ENCODE measurements at regions not wholly inside any gene's neighbourhood (a gene's known extent, or its start where the extent isn't known, plus 50 kb on each side); places are given as distances from the start of the nearest gene placed in this dataset.
"Not testable (repeated sequence)": the region's sequence is repeated elsewhere in the genome, so short reads cannot be mapped to it uniquely, and the experiment has no call there.

DNA sequence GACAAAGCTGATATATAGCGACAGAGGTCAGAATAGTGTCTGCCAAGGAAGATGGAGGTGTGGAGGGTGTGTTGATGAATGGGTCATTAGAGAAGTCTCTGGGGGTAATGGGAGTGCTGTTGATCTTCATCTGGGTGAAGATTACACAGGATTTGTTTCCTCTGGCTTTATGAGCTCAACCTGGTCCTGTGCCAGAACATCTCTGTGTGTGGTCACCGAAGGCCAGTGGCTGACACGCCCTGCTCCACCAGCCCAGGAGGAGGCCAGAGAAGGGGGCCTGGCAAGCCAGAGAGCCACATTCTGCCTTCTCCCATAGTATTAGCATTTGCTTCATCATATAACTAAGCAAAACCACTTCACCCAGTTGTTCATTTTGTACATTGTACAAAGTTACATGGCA, 121.1 kb downstream of the ZNF621 start:
- ATAC-seq (no peak), DNase-seq (no peak)

DNA sequence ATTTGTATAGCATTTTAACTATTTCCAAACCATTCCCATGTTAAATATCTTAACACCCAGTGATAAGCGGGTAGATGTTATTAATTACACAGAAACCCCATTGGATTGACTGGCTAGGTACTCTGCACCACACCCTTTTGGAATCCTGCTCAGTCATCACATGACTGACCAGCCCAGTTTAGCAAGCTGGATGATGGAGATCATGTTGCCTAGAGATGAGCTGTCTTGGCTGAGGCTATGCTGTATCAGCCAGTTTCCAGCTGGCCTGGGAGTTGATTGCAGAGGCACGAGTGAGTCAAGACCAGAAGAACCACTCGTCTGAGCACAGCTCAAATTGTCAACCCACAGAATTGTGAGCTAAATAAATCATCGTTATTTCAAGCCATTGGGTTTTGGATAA, 124.6 kb downstream of the ZNF621 start:
- no peak for DNase-seq
- no peak for ATAC-seq

DNA sequence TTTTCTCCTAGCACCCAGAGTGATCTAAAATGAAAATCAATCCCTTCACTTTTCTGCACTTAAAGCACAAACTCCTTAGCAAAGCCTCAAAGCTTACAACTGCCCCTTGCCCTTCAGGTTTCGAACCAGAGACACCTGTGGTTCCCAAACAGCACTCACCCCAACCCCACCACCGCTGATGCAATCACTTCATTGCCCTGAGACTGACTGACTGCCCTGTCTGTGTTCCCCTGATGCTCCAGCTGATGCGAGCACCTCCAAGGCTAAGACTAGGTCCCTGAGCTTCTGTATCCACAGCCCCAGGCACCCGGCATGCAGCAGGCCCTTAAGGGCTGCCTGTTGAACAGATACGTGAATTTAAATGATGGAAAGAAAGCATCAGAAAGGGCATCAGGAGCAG, 127.3 kb downstream of the ZNF621 start:
- no peak for ATAC-seq
- DNase-seq = no peak

DNA sequence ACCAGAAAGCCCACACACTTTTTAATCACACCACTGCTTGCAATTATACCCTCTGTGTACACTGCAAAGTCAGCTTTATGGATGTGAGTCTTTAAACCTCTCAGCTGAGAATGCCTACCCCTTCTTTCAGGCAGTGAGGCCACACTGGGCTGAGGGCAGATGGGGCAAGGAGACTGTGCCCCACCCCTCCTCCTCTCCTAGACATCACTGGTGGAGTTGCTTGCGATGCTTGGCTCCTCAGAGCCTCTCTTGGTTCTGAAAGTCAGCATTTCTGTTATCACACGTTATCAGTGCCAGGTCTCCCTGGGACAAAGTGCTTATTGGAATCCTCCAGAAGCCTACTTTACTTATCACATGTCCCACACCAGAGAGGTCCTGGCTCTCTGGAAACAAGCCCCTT, 128.2 kb downstream of the ZNF621 start:
- DNase-seq (no peak), ATAC-seq (no peak)

DNA sequence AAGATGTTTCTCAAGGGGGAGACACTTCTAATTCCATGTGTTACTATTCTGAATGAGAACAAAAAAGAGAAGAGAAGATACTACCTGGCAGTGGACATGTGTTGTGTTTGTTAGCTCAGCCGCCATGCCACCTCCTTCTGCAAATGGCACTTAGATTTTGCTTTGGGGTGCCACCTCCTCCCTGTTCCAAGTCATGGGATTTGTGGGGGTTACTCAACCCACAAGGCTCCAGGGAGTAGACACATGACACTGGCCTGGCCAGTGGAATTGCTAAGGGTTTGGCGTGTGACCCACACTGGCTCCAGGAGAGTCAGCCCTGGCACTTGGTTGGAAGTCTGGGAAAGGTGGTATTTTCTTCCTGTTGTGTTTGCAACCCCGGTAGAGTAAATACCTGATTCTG, 129.1 kb downstream of the ZNF621 start:
- DNase-seq = no peak
- no peak for ATAC-seq

DNA sequence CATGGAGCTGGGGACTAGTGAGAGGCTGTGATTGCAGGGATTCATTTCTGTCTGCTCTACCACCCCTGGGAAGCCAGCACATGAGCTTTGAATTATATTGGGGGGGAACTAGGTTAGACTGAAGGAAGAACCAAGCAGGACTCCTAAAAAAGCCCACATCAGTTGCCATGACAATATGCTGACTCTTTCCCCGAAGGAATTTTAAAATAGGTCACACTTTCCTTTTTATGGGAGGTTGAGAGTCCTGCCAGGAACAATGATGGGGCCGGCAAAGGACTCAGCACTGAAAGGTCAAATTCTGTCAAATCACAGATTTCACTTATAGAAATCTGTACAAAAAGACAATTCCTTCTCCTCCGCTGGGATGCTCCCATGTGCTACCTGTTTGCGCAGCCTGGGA, 130.8 kb downstream of the ZNF621 start:
- no peak for ATAC-seq
- DNase-seq = no peak

DNA sequence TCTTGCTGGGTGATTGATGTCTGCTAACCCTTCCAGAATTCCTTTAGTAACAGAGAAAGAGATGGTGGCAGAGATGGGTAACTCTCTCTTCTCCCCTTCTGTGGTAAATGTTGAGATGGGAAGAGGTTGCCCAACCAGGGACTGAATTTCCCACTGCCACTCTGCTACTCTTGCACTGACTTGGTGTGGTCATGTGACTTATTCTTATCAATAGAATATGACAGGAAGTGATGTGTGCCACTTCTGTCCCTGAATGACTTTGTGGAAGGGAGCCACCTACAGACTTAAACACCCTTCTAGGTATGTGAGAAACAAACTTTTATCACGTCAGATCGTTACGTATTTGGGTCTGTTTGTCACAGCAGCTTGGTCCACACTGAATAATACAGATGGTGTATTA, 132.9 kb downstream of the ZNF621 start:
- ATAC-seq (no peak), DNase-seq (no peak)

DNA sequence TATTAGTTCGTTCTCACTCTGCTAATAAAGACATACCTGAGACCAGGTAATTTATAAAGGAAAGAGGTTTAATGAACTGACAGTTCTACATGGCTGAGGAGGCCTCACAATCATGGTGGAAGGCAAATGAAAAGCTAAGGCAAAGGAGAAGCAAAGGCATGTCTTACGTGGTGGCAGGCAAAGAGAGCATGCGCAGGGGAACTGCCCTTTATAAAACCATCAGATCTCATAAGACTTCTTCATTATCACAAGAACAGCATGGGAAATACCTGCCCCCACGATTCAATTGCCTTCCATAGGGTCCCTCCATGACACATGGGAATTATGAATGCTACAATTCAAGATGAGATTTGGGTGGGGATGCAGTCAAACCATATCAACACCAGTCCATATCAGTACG, 133.5 kb downstream of the ZNF621 start:
- DNase-seq (no peak), ATAC-seq (no peak)

DNA sequence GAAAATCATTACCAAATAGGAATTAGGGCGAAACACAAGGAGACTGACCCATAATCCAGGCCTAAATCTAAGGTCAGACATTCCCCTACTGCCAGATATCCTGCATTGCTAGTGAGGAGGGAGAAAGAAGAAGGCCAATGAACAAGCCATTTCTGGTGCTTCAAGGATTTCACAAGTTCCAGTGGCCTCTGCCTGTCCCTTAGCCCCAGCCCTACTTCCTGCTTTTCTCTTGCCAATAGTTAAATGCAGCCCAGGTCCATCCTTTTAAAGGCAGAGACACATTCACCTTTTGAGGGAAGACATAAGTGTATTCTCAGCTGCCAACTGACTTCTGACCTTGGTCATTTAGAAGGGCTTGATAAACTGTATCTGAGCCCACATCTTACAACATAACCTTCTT, 135.8 kb downstream of the ZNF621 start:
- DNase-seq (no peak), ATAC-seq (no peak)

DNA sequence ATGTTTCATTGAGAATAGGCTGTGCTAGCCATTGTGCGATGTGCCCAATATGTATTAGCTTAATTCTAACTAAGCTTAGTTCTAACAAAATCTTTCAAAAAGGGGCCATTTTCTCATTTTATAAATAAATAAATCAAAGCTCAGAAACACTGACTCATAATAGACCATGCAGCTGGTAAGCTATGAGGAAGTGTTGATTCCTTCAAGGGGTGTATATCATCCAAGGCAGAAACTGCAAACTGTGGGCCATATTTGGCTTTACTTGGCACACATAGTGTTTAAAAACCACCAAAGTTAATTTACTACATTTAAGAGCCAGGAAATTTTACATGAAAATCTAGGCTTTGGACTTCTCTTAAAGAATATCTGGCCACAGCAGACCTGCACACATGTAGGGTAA, 136.5 kb downstream of the ZNF621 start:
- DNase-seq = no peak
- no peak for ATAC-seq

DNA sequence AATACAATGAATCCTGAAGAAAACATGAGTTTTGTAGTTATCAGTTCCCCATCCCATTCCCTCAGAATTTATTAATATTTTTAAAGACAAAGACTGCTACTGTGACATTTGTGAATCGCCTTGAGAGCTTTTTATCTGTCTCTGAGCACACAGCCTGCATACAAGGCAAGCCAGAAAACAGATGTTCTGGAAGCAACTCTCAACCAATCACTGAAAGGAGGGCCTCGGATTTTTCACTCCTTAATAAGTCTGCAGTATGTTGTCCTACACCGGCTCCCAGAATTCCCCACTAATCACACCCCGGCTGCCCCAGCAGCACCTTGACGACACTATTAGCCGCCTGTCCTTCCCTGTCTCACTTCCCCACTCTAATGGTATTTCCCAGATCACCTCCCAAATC, 138.5 kb downstream of the ZNF621 start:
- ATAC-seq = no peak
- no peak for DNase-seq

DNA sequence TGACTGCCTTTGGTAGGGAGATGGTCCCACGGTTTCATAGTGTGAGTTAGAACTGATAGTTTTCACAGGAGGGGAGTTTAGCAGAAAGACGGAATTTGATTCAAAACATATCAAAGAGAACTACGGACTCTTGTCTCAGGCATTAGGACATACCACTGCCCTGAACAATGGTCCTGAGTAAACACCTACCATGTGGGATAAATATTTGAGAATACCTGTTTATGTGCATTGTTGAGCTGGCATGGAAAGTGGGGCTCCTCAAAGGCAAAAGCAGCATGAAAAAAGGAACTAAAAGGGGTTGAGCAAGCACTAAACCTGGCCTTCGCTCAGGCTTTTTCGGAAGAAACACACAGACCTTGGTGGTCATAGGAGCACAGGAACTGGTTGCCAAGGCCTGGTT, 144.4 kb downstream of the ZNF621 start:
- DNase-seq = no peak
- no peak for ATAC-seq

DNA sequence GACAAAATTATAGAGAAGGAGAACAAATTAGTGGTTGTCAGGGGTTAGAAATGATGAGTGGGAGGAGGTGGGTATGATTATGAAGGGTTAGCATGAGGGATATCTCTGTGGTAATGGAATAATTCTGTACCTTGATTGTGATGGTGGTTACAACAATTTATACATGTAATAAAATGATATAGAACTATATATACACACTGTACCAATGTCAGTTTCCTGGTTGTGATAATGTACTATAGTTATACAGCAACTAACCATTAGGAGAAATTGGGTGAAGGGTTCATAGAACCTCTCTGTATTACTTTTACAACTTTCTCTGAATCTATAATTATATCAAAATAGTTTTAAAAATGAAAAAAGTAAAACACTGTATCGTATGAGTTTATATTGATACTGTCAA, 148.1 kb downstream of the ZNF621 start:
- ATAC-seq (no peak), DNase-seq (no peak)

DNA sequence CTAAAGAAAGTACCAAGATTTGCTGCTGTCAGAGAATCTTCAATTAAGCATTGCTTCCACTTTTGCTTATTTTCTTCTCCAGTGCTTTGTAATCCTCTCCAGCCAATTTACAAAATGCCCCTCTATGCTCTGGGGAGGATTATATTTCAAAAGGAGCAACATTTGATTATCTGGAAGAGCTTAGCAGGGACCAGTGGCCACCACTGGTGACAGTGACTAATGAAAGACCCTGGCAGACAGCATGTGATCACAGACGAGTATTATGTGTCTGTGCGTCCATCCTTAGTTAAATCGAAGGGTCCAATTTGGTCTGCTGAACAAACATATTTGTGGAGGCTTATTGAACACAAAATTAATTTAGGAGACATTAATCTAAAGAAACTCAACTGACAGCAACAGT, 152.6 kb downstream of the ZNF621 start:
- DNase-seq (no peak), ATAC-seq (no peak)

DNA sequence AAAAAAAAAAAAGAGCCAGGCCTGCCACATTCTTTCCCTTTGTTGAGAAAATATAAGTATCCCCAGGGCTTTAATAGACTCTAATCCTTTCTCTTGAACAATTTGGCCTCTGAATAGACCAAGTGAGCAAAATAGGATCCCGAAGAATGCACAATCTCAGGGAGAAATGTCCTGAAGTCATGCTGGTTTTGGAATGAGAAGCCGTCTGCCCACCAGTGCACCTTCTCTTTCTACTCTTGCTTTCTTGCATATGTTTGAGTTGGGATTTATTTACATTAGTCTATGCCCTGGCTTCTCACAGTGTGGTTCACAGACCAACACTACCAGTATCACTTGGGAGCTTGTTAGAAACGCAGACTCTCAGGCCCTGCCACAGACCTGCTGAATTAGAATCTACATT, 153.0 kb downstream of the ZNF621 start:
- DNase-seq = no peak
- no peak for ATAC-seq

DNA sequence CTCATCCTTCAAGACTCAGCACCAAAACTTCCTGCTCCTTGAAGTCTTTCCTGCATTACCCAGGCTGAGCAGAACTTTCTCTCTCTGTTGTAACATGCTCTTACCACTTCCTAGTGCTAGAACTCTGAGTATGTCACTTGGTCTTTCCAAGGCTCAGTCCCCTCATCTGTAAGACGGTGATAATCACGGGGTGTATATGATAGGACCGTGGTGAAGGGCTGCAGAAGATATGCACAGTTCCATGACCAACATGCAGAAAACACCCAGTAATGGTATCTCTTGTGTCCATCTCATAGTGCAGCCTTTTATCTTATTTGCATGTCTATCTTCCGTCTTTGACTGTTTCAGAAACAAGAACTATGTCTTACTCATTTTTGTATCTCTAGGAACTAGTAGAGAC, 154.5 kb downstream of the ZNF621 start:
- DNase-seq = no peak
- no peak for ATAC-seq

DNA sequence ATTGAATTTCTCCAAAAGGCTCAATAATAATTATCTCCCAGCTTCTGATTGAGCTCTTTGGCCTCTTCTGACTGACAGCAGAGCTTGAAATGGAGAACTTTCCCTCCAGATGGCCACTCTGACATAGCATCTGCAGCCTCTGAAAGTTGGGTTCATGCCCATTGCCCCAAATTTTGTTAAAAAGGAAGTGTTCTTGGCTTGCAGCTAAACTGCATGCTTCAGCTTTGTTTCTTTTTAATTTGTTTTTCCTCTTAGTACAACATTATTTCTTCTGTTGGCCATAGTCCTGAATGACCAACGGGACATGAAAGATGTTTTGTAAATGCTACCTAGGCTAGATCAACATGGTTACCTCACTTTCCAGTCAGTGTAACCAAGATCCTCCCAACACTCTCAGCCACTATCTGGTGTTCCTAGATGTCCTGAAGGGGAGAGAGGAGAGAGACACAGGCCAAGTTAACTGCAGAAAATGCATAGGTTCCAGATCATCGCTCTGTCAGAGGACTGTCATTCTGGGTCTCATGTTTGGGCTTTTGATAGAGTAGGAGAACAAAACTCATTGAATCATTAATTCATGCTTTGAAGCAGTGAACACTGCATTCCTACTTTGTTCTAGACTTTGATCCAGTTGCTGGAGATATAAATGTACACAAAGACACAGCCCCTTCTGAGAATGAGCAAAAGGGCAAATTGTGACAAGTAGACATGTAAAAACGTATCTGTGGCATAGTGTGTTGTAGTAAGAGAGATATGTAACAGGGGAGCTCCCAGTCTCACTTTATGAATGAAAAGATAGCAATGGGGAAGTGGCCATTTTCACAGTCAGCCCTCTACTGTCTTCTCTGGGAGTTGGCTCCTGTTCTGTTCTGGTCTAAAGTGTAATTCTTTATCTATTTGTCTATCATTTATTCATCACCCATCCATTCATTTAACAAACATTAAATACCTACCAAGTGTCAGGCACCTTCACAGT, 156.2 kb downstream of the ZNF621 start:
- no peak for DNase-seq
- ATAC-seq = no peak

DNA sequence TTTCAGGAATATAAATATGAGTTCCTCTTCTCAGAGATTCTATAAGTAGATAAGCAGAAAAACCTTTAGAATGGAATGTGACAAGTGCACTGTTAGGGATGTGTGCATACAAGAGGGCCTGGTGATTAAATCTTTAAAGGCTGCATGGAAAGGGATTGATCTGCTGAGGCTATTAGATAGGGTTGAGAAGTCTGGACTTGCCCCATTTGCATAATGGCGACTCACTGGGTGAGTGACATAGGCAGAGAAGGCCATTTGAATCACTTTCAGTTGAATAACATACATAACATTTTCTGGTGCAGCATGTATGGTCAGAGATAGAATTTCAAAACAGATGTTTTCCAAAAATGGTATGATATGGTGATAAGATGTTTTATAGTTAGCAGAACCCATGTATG, 156.9 kb downstream of the ZNF621 start:
- DNase-seq (no peak), ATAC-seq (peak; percentile 43)

DNA sequence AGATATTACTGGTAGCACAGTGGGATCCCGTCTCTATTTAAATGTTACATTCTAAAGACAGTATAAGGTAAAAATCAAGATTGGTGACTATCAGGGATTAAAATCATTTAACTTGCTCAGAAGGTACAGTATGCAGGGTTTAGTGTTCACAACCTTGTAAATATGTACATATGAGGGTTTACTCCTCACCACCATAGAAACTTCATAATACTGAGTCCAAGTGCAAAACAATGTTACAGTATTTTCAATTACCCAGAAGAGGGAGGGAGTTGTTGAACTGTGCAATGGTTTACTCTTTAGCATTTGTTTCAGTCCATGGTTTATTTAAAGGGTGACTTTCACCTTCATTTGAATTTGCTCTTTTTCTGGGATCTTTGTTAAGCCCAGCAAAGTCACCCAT, 165.1 kb downstream of the ZNF621 start:
- no peak for DNase-seq
- no peak for ATAC-seq

DNA sequence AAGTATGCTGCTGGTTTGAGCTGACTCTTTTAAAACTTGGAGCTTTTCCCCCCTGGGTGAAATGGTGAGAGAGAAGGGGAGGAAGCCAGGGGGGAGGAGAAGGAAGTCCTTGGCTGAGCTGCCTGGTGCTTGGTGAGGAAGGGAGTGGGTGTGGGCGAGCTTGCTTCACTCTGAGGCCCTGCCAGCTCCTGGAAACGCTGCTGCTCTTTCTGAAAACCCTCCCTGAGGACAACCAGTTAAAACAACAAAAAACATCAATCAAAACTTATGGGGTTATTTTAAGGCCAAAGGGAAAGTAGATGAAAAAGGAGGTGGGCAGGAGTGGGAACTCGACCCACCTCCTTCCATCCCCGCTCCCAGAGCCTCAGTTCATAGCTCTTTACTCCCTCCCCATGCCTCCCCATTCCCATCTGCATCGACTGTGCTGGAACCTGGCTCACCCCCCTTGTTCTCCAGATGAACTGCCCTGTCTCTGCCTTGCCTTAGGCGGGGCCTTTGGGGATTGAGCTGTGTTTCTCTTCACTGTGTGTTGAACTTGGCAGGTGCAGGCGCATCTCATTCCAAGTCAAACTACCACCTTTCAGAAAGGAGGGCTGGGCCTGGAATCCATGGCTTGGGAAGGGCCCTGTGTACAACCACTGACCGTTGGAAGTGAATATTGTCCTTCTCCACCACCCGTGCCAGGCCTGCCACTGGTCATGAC, 166.1 kb downstream of the ZNF621 start:
- DNase-seq (no peak), ATAC-seq (no peak)

DNA sequence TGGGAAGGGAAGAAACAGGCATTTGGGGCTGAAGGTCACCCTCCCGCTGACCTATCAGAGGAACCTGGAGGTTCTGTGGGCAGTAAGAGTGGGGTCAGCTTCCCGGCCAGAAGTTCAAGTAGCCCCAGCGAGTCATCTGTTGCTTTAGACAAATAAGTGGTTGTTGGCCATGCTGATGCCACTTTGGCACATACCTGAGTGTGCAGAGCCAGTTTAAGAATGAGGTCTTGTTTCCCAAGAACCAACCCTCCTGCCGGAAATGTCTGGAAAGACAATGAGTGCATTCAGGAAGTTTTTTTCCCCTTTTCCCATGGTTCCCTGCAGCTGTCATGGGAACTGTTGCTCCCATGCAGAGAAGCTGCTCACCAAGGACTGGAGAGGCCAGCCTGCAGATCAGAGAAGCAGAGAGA, 166.7 kb downstream of the ZNF621 start:
- DNase-seq (no peak), ATAC-seq (no peak)

DNA sequence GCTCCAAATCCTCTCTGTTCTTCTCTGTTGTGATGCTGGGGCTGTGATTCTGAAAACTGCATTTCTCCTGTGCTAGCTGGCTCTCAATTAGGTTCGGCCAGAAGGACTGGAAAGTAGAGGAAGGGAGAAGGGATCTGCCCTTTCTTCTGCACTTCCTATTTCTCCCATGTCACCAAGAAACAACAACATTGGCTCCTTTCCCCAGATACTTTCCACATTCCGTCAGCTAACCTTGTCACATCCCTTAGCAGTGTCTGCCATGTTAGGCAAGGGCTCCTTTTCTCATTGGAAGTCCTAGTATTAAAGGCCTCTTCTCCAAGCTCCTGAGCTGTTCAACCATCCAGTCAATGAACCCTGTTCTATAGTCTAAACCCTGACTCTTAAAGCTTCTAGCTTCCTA, 171.1 kb downstream of the ZNF621 start:
- ATAC-seq (no peak), DNase-seq (no peak)

DNA sequence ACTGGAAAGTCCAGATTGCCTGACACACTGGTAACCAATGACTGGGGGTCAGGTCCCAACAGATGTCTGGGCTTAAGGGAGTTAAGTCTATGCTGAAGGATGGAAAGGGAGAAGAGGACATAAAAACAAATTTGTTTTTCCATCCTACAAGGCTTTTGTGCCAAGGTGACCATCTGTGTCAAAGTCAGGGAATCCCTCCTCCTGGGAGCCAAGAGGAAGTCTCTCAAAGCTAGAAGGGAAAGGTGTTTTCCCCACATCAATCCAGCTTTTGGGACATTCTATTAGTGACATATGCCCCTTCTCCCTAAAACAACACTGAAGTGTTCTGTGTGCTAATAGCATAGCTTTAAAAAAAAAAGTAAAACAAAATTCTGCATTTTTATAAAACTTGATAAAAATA, 173.9 kb downstream of the ZNF621 start:
- not testable (repeated sequence) for ATAC-seq, DNase-seq

Data from stimulated activated naive CD8-positive, alpha-beta T cell treated with anti-CD3 and anti-CD28 coated beads, Interleukin-15, Interleukin-2, amounts not matched to agents 100 U/mL and 50 U/mL, for 24 hours (primary cell).